ENCODE measurements at regions not wholly inside any gene's neighbourhood (a gene's known extent, or its start where the extent isn't known, plus 50 kb on each side); places are given as distances from the start of the nearest gene placed in this dataset.

- no peak for TF ChIP-seq CTCF (CRISPR knock-in tag; IDR thresholded peaks at IDR 0.05)
- TF ChIP-seq ZNF614 (CRISPR knock-in tag; IDR thresholded peaks at IDR 0.05; ENCODE audit: borderline replicate concordance) = no peak
- TF ChIP-seq NFYB (CRISPR knock-in tag; IDR thresholded peaks at IDR 0.05) = no peak
Measured at GRCh38 chr13:64808704-64809103, 2421.4 kb downstream of the PCDH9 start.
